GM12891 (cell line): ENCODE measurements at regions not wholly inside any gene's neighbourhood (a gene's known extent, or its start where the extent isn't known, plus 50 kb on each side); places are given as distances from the start of the nearest gene placed in this dataset.

Source experiments
- PAX5 ChIP-seq: IDR thresholded peaks from 2 replicates; pipeline ENCODE4 v1.6.1; 2011; ENCODE audit warnings: low read length, moderate library complexity, mild to moderate bottlenecking; ENCODE audit not compliant: insufficient read depth, severe bottlenecking
- POLR2A ChIP-seq: IDR thresholded peaks from 2 replicates; pipeline ENCODE4 v1.6.1; 2011; ENCODE audit warnings: low read depth, low read length, control low read depth
- POLR2AphosphoS5 ChIP-seq: IDR thresholded peaks from 2 replicates; pipeline ENCODE4 v1.6.1; 2011; ENCODE audit warnings: low read depth, low read length, control low read depth
- POU2F2 ChIP-seq: IDR thresholded peaks from 2 replicates; pipeline ENCODE4 v1.6.1; 2011; ENCODE audit warnings: low read depth, mild to moderate bottlenecking, control low read depth, low read length, moderate library complexity

DNA sequence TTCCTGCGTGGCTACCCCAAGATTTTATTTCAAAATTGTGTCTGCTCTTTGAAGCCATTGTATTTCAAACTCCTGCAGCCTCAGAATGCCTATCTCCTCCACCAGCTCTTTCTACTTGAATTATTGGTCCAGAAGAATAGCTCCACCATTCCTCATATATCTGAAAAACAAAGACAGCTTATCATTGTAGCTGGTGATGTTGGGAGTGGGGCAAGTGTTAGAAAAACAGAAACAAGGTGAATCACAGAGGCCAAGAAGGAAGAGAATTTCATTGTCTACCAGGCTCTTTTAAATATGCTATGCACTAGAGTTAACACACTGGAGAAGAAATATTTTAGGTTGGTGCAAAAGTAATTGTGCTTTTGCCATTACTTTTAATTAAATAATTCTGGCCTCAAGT, 307.9 kb upstream of the ROPN1 start:
- no peak for TF ChIP-seq POLR2A
- TF ChIP-seq POLR2AphosphoS5 = no peak
- no peak for TF ChIP-seq POU2F2
- no peak for TF ChIP-seq PAX5
